ENCODE measurements at regions not wholly inside any gene's neighbourhood (a gene's known extent, or its start where the extent isn't known, plus 50 kb on each side); places are given as distances from the start of the nearest gene placed in this dataset.

DNA sequence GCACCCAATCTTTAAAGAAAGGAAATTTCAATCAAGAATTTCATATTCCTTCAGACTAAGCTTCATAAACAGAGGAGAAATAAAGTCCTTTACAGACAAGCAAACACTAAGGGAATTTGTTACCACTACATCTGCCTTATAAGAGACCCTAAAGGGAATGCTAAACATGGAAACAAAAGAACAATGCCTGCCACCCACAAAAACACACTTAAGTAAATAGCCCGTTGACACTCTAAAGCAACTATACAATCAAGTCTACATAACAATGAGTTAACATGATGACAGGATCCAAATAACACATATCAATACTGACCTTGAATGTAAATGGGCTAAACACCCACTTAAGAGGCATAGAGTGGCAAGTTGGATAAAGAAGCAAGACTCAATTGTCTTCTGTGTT, 1056.9 kb upstream of the ATXN8OS start:
- no peaks in the 10 kb centered on the region for H3K27me3 ChIP-seq (replicated peaks; ENCODE audit: insufficient read depth)
- no peaks in the 10 kb centered on the region for H3K36me3 ChIP-seq
- no peak overlapping the region for H3K27ac ChIP-seq
- no peaks in the 10 kb centered on the region for H3K9me3 ChIP-seq
- WGBS = 44% methylated on average over 1 of the region's 1 CpG
- H3K4me1 ChIP-seq (replicated peaks) = no peaks in the 10 kb centered on the region
- no peak for DNase-seq (ENCODE audit: low spot score)
- intact Hi-C loops (cut with DNase I) = no loop called here
- no peak for TF ChIP-seq POLR2AphosphoS5 (IDR thresholded peaks at IDR 0.05)
- no peak overlapping the region for H3K4me3 ChIP-seq

- Histone ChIP-seq H3K4me1 (replicated peaks) (no peaks in the 10 kb centered on the region), H3K9me3 (no peaks in the 10 kb centered on the region), H3K27ac (no peak overlapping the region), H3K4me3 (no peak overlapping the region), H3K36me3 (no peaks in the 10 kb centered on the region), H3K27me3 (replicated peaks; ENCODE audit: insufficient read depth) (no peaks in the 10 kb centered on the region)
- no peak for TF ChIP-seq POLR2A (IDR thresholded peaks at IDR 0.05)
- TF ChIP-seq, protein P1, sequence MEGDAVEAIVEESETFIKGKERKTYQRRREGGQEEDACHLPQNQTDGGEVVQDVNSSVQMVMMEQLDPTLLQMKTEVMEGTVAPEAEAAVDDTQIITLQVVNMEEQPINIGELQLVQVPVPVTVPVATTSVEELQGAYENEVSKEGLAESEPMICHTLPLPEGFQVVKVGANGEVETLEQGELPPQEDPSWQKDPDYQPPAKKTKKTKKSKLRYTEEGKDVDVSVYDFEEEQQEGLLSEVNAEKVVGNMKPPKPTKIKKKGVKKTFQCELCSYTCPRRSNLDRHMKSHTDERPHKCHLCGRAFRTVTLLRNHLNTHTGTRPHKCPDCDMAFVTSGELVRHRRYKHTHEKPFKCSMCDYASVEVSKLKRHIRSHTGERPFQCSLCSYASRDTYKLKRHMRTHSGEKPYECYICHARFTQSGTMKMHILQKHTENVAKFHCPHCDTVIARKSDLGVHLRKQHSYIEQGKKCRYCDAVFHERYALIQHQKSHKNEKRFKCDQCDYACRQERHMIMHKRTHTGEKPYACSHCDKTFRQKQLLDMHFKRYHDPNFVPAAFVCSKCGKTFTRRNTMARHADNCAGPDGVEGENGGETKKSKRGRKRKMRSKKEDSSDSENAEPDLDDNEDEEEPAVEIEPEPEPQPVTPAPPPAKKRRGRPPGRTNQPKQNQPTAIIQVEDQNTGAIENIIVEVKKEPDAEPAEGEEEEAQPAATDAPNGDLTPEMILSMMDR (IDR thresholded peaks at IDR 0.05) = no peak
- no peak for TF ChIP-seq POLR2AphosphoS5 (IDR thresholded peaks at IDR 0.05)
- 96% methylated on average over 9 of the region's 9 CpGs for WGBS
- DNase-seq (ENCODE audit: low spot score) = no peak
- intact Hi-C loops (cut with DNase I) = no loop called here
Observed at GRCh38 chr13:69044629-69045028, 1063.0 kb upstream of the ATXN8OS start.

DNA sequence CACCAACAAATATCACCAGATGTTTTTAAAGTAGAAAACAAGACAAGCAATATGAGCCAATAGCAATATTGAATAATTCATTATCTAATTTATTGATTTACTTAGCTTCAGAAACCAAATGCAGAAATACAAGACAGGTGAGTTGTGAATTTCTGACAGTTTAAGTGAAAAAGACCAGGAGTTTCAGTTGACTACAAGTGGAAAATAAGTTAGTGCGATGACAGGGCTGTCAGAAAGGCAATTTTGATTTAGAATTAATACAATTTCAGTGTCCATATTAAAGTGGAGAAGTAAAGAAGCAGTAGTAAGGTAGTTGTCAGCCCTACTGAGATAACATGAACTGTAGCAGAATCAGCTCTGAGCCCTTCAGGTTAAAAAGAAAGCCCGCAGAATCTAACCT, 1066.7 kb upstream of the ATXN8OS start:
- Histone ChIP-seq H3K36me3 (no peaks in the 10 kb centered on the region), H3K27ac (no peak overlapping the region), H3K27me3 (replicated peaks; ENCODE audit: insufficient read depth) (no peaks in the 10 kb centered on the region), H3K4me3 (no peak overlapping the region), H3K4me1 (replicated peaks) (no peaks in the 10 kb centered on the region), H3K9me3 (no peaks in the 10 kb centered on the region)
- intact Hi-C loops (cut with DNase I) = no loop called here
- WGBS = 93% methylated on average over 2 of the region's 2 CpGs
- DNase-seq (ENCODE audit: low spot score) = no peak
- no peak for TF ChIP-seq POLR2AphosphoS5 (IDR thresholded peaks at IDR 0.05)
- TF ChIP-seq, protein P1 (IDR thresholded peaks at IDR 0.05) = no peak

DNA sequence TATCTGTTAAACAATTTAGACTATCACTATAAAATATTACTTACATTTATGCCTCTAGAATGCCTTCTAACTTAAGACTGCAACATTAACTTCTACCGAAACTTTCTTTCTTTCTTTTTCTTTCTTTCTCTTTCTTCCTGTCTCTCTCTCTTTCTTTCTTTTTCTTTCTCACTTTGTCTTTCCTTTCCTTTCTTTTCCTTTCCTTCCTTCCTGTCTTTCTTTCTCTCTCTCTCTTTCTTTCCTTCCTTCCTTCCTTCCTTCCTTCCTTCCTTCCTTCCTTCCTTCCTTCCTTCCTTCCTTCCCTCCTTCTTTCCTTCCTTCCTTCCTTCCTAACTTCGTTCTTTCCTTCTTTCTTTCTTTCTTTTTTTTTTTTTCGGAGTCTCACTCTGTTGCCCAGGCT, 1071.9 kb upstream of the ATXN8OS start:
- TF ChIP-seq POLR2A (IDR thresholded peaks at IDR 0.05) (no peak), POLR2AphosphoS5 (IDR thresholded peaks at IDR 0.05) (no peak)
- TF ChIP-seq, protein P1 (IDR thresholded peaks at IDR 0.05) = no peak
- 94% methylated on average over 3 of the region's 3 CpGs for WGBS
- Histone ChIP-seq H3K36me3 (no peaks in the 10 kb centered on the region), H3K27me3 (replicated peaks; ENCODE audit: insufficient read depth) (no peaks in the 10 kb centered on the region), H3K4me1 (replicated peaks) (no peaks in the 10 kb centered on the region), H3K4me3 (no peak overlapping the region), H3K9me3 (no peaks in the 10 kb centered on the region), H3K27ac (no peak overlapping the region)
- no peak for DNase-seq (ENCODE audit: low spot score)
- intact Hi-C loops (cut with DNase I) = no loop called here

- DNase-seq (ENCODE audit: low spot score) = no peak
- Histone ChIP-seq H3K9me3 (no peaks in the 10 kb centered on the region), H3K36me3 (no peaks in the 10 kb centered on the region), H3K27me3 (replicated peaks; ENCODE audit: insufficient read depth) (no peaks in the 10 kb centered on the region), H3K4me3 (no peak overlapping the region), H3K4me1 (replicated peaks) (no peaks in the 10 kb centered on the region), H3K27ac (no peak overlapping the region)
- intact Hi-C loops (cut with DNase I) = no loop called here
- TF ChIP-seq POLR2A (IDR thresholded peaks at IDR 0.05) (no peak), POLR2AphosphoS5 (IDR thresholded peaks at IDR 0.05) (no peak)
- TF ChIP-seq, protein P1 (IDR thresholded peaks at IDR 0.05) = no peak
Observed at GRCh38 chr13:69028936-69029335, 1078.7 kb upstream of the ATXN8OS start.
